Loucy (cell line): ENCODE measurements at regions not wholly inside any gene's neighbourhood (a gene's known extent, or its start where the extent isn't known, plus 50 kb on each side); places are given as distances from the start of the nearest gene placed in this dataset.

ENCODE experiments used
- H2AFZ ChIP-seq: fragments of 200-600 bp; sonication (generic); 2 replicates; pipeline ENCODE4 v1.6.0; 2016; ENCODE audit warnings: antibody characterized with exemption, mild to moderate bottlenecking, low read length, moderate library complexity
- H3F3A ChIP-seq: fragments of 200-600 bp; 2 replicates; pipeline ENCODE4 v1.6.0; 2016; ENCODE audit warnings: antibody characterized with exemption, low read depth, mild to moderate bottlenecking
- H3K27me3 ChIP-seq: fragments of 200-600 bp; sonication (generic); 2 replicates; pipeline ENCODE4 v1.6.1; 2014; ENCODE audit warnings: low read length, mild to moderate bottlenecking; ENCODE audit not compliant: insufficient read depth, poor library complexity, severe bottlenecking
- H3K36me3 ChIP-seq: fragments of 200-600 bp; sonication (generic); 2 replicates; pipeline ENCODE4 v1.6.1; 2016; ENCODE audit warnings: low read length; ENCODE audit not compliant: insufficient read depth
- H3K4me1 ChIP-seq: fragments of 200-600 bp; sonication (generic); 2 replicates; pipeline ENCODE4 v1.5.1; 2014; ENCODE audit warnings: low read length, mild to moderate bottlenecking; ENCODE audit not compliant: insufficient read depth, poor library complexity, severe bottlenecking
- H3K4me2 ChIP-seq: fragments of 200-600 bp; sonication (generic); 2 replicates; pipeline ENCODE4 v1.6.0; 2014; ENCODE audit warnings: antibody characterized with exemption, low read length, low read depth, mild to moderate bottlenecking; ENCODE audit not compliant: poor library complexity, severe bottlenecking
- H3K4me3 ChIP-seq: fragments of 200-600 bp; sonication (generic); 2 replicates; pipeline ENCODE4 v1.5.1; 2014; ENCODE audit warnings: low read length, mild to moderate bottlenecking, mixed read lengths; ENCODE audit not compliant: poor library complexity, severe bottlenecking
- H3K79me2 ChIP-seq: fragments of 200-600 bp; sonication (generic); 2 replicates; pipeline ENCODE4 v1.6.1; 2014; ENCODE audit warnings: low read length; ENCODE audit not compliant: insufficient read depth
- H3K9ac ChIP-seq: fragments of 200-600 bp; sonication (generic); 2 replicates; pipeline ENCODE4 v1.6.0; 2014; ENCODE audit warnings: mild to moderate bottlenecking, low read depth, low read length, moderate library complexity; ENCODE audit not compliant: poor library complexity, severe bottlenecking
- H3K9me2 ChIP-seq: fragments of 200-600 bp; sonication (generic); replicated peaks from 2 replicates; pipeline ENCODE4 v1.6.1; 2016; ENCODE audit warnings: low read depth, low read length, mixed read lengths
- H3K9me3 ChIP-seq: fragments of 200-600 bp; sonication (generic); 2 replicates; pipeline ENCODE4 v1.6.1; 2014; ENCODE audit warnings: mild to moderate bottlenecking, antibody characterized with exemption, low read length, low read depth; ENCODE audit not compliant: insufficient read depth
- H4K20me1 ChIP-seq: fragments of 200-600 bp; sonication (generic); 2 replicates; pipeline ENCODE4 v1.6.0; 2014; ENCODE audit warnings: antibody characterized with exemption, low read length, mild to moderate bottlenecking; ENCODE audit not compliant: insufficient read depth, poor library complexity, severe bottlenecking
- EZH2phosphoT487 ChIP-seq: fragments of 200-600 bp; IDR thresholded peaks from 2 replicates; pipeline ENCODE4 v1.6.1; 2018; ENCODE audit warnings: antibody characterized with exemption, mild to moderate bottlenecking, moderate library complexity, borderline replicate concordance
- TF ChIP-seq, protein P1 (sequence below): fragments of 200-600 bp; sonication (generic); conservative IDR thresholded peaks from 2 replicates; pipeline ENCODE4 v1.5.1; 2014; ENCODE audit warnings: mild to moderate bottlenecking, antibody characterized with exemption, low read length

- Histone ChIP-seq H3K9ac (no peak overlapping the region), H3K9me3 (no peaks in the 10 kb centered on the region), H3K9me2 (no peaks in the 10 kb centered on the region), H3F3A (no peaks in the 10 kb centered on the region), H3K4me3 (no peak overlapping the region), H4K20me1 (no peaks in the 10 kb centered on the region), H3K79me2 (no peaks in the 10 kb centered on the region), H3K4me1 (no peaks in the 10 kb centered on the region), H2AFZ (no peak overlapping the region), H3K27me3 (no peaks in the 10 kb centered on the region), H3K4me2 (no peak overlapping the region), H3K36me3 (no peaks in the 10 kb centered on the region)
- TF ChIP-seq EZH2phosphoT487, result no peak
- TF ChIP-seq, protein P1, sequence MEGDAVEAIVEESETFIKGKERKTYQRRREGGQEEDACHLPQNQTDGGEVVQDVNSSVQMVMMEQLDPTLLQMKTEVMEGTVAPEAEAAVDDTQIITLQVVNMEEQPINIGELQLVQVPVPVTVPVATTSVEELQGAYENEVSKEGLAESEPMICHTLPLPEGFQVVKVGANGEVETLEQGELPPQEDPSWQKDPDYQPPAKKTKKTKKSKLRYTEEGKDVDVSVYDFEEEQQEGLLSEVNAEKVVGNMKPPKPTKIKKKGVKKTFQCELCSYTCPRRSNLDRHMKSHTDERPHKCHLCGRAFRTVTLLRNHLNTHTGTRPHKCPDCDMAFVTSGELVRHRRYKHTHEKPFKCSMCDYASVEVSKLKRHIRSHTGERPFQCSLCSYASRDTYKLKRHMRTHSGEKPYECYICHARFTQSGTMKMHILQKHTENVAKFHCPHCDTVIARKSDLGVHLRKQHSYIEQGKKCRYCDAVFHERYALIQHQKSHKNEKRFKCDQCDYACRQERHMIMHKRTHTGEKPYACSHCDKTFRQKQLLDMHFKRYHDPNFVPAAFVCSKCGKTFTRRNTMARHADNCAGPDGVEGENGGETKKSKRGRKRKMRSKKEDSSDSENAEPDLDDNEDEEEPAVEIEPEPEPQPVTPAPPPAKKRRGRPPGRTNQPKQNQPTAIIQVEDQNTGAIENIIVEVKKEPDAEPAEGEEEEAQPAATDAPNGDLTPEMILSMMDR, result no peak
These were observed 135.1 kb downstream of the IRS2 start for GRCh38 chr13:109651311-109651710.

GRCh38 chr13:109650861-109651260 lies 135.5 kb downstream of the IRS2 start:
- Histone ChIP-seq H2AFZ (no peak overlapping the region), H4K20me1 (no peaks in the 10 kb centered on the region), H3K9ac (no peak overlapping the region), H3F3A (no peaks in the 10 kb centered on the region), H3K36me3 (no peaks in the 10 kb centered on the region), H3K27me3 (no peaks in the 10 kb centered on the region), H3K4me1 (no peaks in the 10 kb centered on the region), H3K4me3 (no peak overlapping the region), H3K79me2 (no peaks in the 10 kb centered on the region), H3K9me3 (no peaks in the 10 kb centered on the region), H3K4me2 (no peak overlapping the region), H3K9me2 (no peaks in the 10 kb centered on the region)
- no peak for TF ChIP-seq EZH2phosphoT487
- TF ChIP-seq, protein P1, result no peak

- no peaks in the 10 kb centered on the region for H3K4me1 ChIP-seq
- H3K4me3 ChIP-seq, result no peak overlapping the region
- no peaks in the 10 kb centered on the region for H3K79me2 ChIP-seq
- no peaks in the 10 kb centered on the region for H3K9me3 ChIP-seq
- no peak for TF ChIP-seq EZH2phosphoT487
- TF ChIP-seq, protein P1, result no peak
- no peaks in the 10 kb centered on the region for H3K27me3 ChIP-seq
- no peaks in the 10 kb centered on the region for H3K36me3 ChIP-seq
- H3K9ac ChIP-seq, result no peak overlapping the region
- no peaks in the 10 kb centered on the region for H4K20me1 ChIP-seq
- no peaks in the 10 kb centered on the region for H3K9me2 ChIP-seq
- H3F3A ChIP-seq, result no peaks in the 10 kb centered on the region
- no peak overlapping the region for H2AFZ ChIP-seq
- no peak overlapping the region for H3K4me2 ChIP-seq
These were observed 136.7 kb downstream of the IRS2 start for GRCh38 chr13:109649713-109650112.
